H1 (cell line): ENCODE measurements at regions not wholly inside any gene's neighbourhood (a gene's known extent, or its start where the extent isn't known, plus 50 kb on each side); places are given as distances from the start of the nearest gene placed in this dataset.

Experiments
- CTCF ChIA-PET: fragments of 300-600 bp; sonication (Branson Sonifier 250); formaldehyde crosslinking; loops from one replicate; lab custom pipeline; 2021; ENCODE audit not compliant: partially characterized antibody; lab: Charles Lee
- POLR2A ChIA-PET: fragments of 300-600 bp; sonication (Branson Sonifier 250); formaldehyde crosslinking; loops from one replicate; lab custom pipeline; 2021; ENCODE audit warnings: inconsistent platforms; ENCODE audit not compliant: partially characterized antibody; lab: Charles Lee
- DNase-seq, 2 experiments: peaks; one replicate each; pipeline versions ENCODE4 v3.0.0 to v3.0.0-alpha.2; 2010 to 2022; ENCODE audit warnings: low spot score in 2 of 2, low read depth in 1 of 2, mixed read lengths in 1 of 2
- FAIRE-seq: peaks from 2 replicates; lab custom pipeline; 2011; peaks lifted over from hg19 to GRCh38; lab: Jason Lieb, UNC
- H2AFZ ChIP-seq: 2 replicates; pipeline ENCODE4 v1.8.1; 2012; ENCODE audit warnings: low read length, inconsistent platforms
- H2AK5ac ChIP-seq: 2 replicates; pipeline ENCODE4 v1.6.1; 2013; ENCODE audit warnings: low read depth, low read length
- H2BK120ac ChIP-seq: replicated peaks from 2 replicates; pipeline ENCODE3; 2013; ENCODE audit warnings: low read depth, low read length, inconsistent platforms
- H2BK12ac ChIP-seq: 2 replicates; pipeline ENCODE4 v1.6.1; 2013; ENCODE audit warnings: low read depth, low read length
- H2BK15ac ChIP-seq: 2 replicates; pipeline ENCODE4 v1.6.1; 2013; ENCODE audit warnings: low read length
- H2BK20ac ChIP-seq: 2 replicates; pipeline ENCODE4 v1.6.1; 2013; ENCODE audit warnings: low read length
- H2BK5ac ChIP-seq: 2 replicates; pipeline ENCODE4 v1.6.1; 2013; ENCODE audit warnings: low read depth, low read length
- H3K14ac ChIP-seq: 2 replicates; pipeline ENCODE4 v1.6.1; 2013; ENCODE audit warnings: inconsistent platforms; ENCODE audit not compliant: insufficient read length
- H3K18ac ChIP-seq: 2 replicates; pipeline ENCODE4 v1.6.1; 2013; ENCODE audit warnings: low read length; ENCODE audit errors: extremely low read depth
- H3K23ac ChIP-seq: 2 replicates; pipeline ENCODE4 v1.6.1; 2013; ENCODE audit warnings: inconsistent platforms; ENCODE audit not compliant: insufficient read length
- H3K23me2 ChIP-seq: 2 replicates; pipeline ENCODE4 v1.6.1; 2013; ENCODE audit warnings: low read depth, low read length
- H3K27ac ChIP-seq: 2 replicates; pipeline ENCODE4 v1.6.1; 2011; ENCODE audit warnings: low read depth, low read length, inconsistent platforms
- H3K27me3 ChIP-seq, 4 experiments: replicated peaks in 1 of 4; 1 replicate in 1 of 4; 2 replicates in 3 of 4; pipeline versions ENCODE4 v1.6.1 to v1.8.1; 2011 to 2013; ENCODE audit warnings: low read length in 3 of 4, mild to moderate bottlenecking in 3 of 4, inconsistent platforms in 2 of 4, mixed read lengths in 2 of 4, moderate library complexity in 1 of 4; ENCODE audit not compliant: control insufficient read depth in 3 of 4, insufficient read depth in 3 of 4; ENCODE audit errors: extremely low read depth in 1 of 4
- H3K36me3 ChIP-seq, 4 experiments: 2 replicates each; pipeline versions ENCODE4 v1.6.1 to v1.8.1; 2011 to 2013; ENCODE audit warnings: mild to moderate bottlenecking in 4 of 4, low read length in 3 of 4, moderate library complexity in 2 of 4, control low read depth in 1 of 4, inconsistent platforms in 1 of 4; ENCODE audit not compliant: insufficient read depth in 4 of 4, control insufficient read depth in 2 of 4
- H3K4ac ChIP-seq: replicated peaks from 2 replicates; pipeline ENCODE3; 2013; ENCODE audit warnings: low read length, low read depth, mixed read lengths, inconsistent platforms; ENCODE audit not compliant: insufficient read length
- H3K4me1 ChIP-seq, 4 experiments: replicated peaks in 1 of 4; 1 replicate in 1 of 4; 2 replicates in 3 of 4; pipeline versions ENCODE4 v1.6.1 to v1.8.1; 2011 to 2013; ENCODE audit warnings: low read length in 3 of 4, inconsistent platforms in 2 of 4, mixed read lengths in 1 of 4; ENCODE audit not compliant: insufficient read depth in 4 of 4, control insufficient read depth in 3 of 4
- H3K4me2 ChIP-seq, 2 experiments: 2 replicates each; pipeline versions ENCODE4 v1.6.1 to v1.8.1; 2011 to 2013; ENCODE audit warnings: low read depth in 2 of 2, low read length in 2 of 2, control low read depth in 1 of 2, inconsistent platforms in 1 of 2, mild to moderate bottlenecking in 1 of 2; ENCODE audit not compliant: insufficient read depth in 1 of 2
- H3K4me3 ChIP-seq, 4 experiments: fragments of 200-600, 300-600 bp in 1 of 4; sonication (generic), shearing (Covaris generic), sonication (Bioruptor Twin) in 1 of 4; 2 replicates each; pipeline versions ENCODE4 v1.5.1 to v1.8.1; 2011 to 2016; ENCODE audit warnings: low read length in 4 of 4, low read depth in 3 of 4, control low read depth in 2 of 4, inconsistent platforms in 2 of 4, mild to moderate bottlenecking in 2 of 4, mixed read lengths in 1 of 4, moderate library complexity in 1 of 4; ENCODE audit not compliant: insufficient read depth in 2 of 4; ENCODE audit errors: extremely low read depth in 1 of 4
- H3K56ac ChIP-seq: replicated peaks from 2 replicates; pipeline ENCODE3; 2013; ENCODE audit warnings: low read depth, mild to moderate bottlenecking, mixed read lengths, low read length, inconsistent platforms; ENCODE audit not compliant: insufficient read length
- H3K79me1 ChIP-seq: 2 replicates; pipeline ENCODE4 v1.6.1; 2013; ENCODE audit warnings: low read depth, low read length, control low read depth
- H3K79me2 ChIP-seq, 2 experiments: 2 replicates each; pipeline versions ENCODE4 v1.6.1 to v1.8.1; 2012 to 2013; ENCODE audit warnings: low read length in 2 of 2, mild to moderate bottlenecking in 2 of 2, inconsistent platforms in 1 of 2; ENCODE audit not compliant: insufficient read depth in 2 of 2, control insufficient read depth in 1 of 2
- H3K9ac ChIP-seq, 4 experiments: replicated peaks in 1 of 4; 1 replicate in 1 of 4; 2 replicates in 3 of 4; pipeline versions ENCODE4 v1.6.1 to v1.8.1; 2011 to 2013; ENCODE audit warnings: low read depth in 3 of 4, low read length in 3 of 4, control low read depth in 2 of 4, mild to moderate bottlenecking in 2 of 4, moderate library complexity in 2 of 4, inconsistent platforms in 1 of 4; ENCODE audit errors: extremely low read depth in 1 of 4
- H3K9me3 ChIP-seq, 2 experiments: 2 replicates each; pipeline versions ENCODE4 v1.6.1 to v1.8.1; 2012 to 2013; ENCODE audit warnings: mild to moderate bottlenecking in 2 of 2, moderate library complexity in 2 of 2, control low read depth in 1 of 2, inconsistent platforms in 1 of 2, low read depth in 1 of 2, low read length in 1 of 2, mixed read lengths in 1 of 2; ENCODE audit not compliant: insufficient read depth in 2 of 2
- H4K20me1 ChIP-seq, 2 experiments: replicated peaks in 1 of 2; 2 replicates each; pipeline versions ENCODE3 to v1.8.1; 2011 to 2013; ENCODE audit warnings: inconsistent platforms in 2 of 2, low read length in 2 of 2, mild to moderate bottlenecking in 1 of 2; ENCODE audit not compliant: insufficient read depth in 2 of 2, control insufficient read depth in 1 of 2
- H4K5ac ChIP-seq: 2 replicates; pipeline ENCODE4 v1.6.1; 2013; ENCODE audit warnings: low read length, low read depth, mixed read lengths, inconsistent platforms; ENCODE audit not compliant: insufficient read length
- H4K8ac ChIP-seq: 2 replicates; pipeline ENCODE4 v1.8.0; 2013; ENCODE audit warnings: mild to moderate bottlenecking, moderate library complexity, low read length, inconsistent platforms; ENCODE audit not compliant: insufficient read depth; ENCODE audit errors: extremely low read depth
- H4K91ac ChIP-seq: replicated peaks from 2 replicates; pipeline ENCODE3; 2013; ENCODE audit warnings: low read length, mixed read lengths, inconsistent platforms; ENCODE audit not compliant: insufficient read length
- SIX5 ChIP-seq: IDR thresholded peaks from 2 replicates; pipeline ENCODE4 v1.6.1; 2011; ENCODE audit warnings: mild to moderate bottlenecking, low read depth, low read length
- WGBS, 2 experiments: shearing (Covaris generic) in 1 of 2; methylation state at CpG; one replicate each; pipeline versions ENCODE4 v1.1.6 to v1.1.7; 2013 to 2015; ENCODE audit warnings: low lambda C conversion rate in 2 of 2, mixed read lengths in 2 of 2, inconsistent platforms in 1 of 2, low coverage in 1 of 2, missing lambda C conversion rate in 1 of 2; ENCODE audit not compliant: insufficient replicate concordance in 2 of 2, insufficient coverage in 1 of 2, insufficient read length in 1 of 2; ENCODE audit errors: extremely low coverage in 1 of 2, missing lambda C conversion rate in 1 of 2; 5-methylcytosine and 5-hydroxymethylcytosine counted together
- TF ChIP-seq, protein P1 (sequence below): IDR thresholded peaks from 2 replicates; pipeline ENCODE4 v1.6.1; 2012; ENCODE audit warnings: inconsistent platforms

DNA sequence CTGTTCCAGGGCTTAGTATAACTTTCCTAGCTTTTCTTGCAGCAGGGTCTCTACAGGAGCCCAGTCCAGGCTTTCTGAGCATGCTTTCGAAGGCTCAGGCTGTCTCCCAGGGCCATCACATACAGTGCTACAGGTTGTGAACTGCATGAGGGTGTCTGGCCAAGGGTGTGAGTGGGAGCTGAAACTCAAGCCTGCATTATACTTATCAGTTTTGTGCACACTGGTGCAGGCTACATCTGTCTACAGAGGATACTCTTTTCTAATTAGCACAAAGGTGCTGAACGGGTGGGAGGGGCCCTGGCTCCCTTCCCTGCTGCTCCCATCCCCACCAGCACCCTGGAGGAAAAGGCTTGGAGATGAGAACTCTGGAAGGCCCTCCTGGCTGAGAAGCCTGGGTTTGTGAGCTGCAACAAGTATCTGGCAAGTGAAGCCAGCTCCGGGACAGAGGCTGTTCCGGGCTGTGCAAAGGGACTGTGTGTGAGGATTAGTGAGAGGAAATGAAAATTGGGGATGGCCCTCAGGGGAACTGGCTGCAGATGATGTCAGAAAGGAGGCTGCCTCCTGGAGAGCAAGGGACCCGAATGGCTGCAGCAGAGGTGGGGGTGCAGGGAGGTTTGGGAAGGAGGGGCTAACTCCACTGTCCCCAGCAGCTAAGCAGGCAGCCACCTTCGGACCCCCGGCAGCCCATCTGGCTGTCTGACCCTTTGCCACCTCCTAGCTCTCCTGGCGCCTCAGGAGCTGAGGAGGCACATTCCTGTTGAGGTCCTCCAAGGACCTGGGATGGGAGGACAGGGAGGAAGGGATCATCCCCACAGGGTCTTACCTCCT, 68.5 kb downstream of the EFNB1 start:
- POLR2A ChIA-PET, result interaction anchor here (1.2 kb wide), 1 partner anchor 68 kb away, joined by 3 read pairs; the partner anchor contains the start of gene EFNB1
- Histone ChIP-seq H4K91ac (no peak overlapping the region), H3K23me2 (peaks cover 1% of the 10 kb centered on the region; the same call in 1 of the 2 replicates), H4K8ac (no peak overlapping the region), H3K9ac (no peak overlapping the region), H2AK5ac (no peak overlapping the region), H3K79me1 (no peaks in the 10 kb centered on the region), H3K27me3 (peaks cover 2 to 20% (median 16%) of the 10 kb centered on the region in 4 experiments; a peak in 5 of 7 replicates), H4K20me1 (no peaks in the 10 kb centered on the region), H3K27ac (no peak overlapping the region), H3K14ac (no peak overlapping the region), H3K18ac (no peak overlapping the region), H2BK12ac (no peak overlapping the region), H2BK5ac (no peak overlapping the region), H3K4me3 (no peak overlapping the region), H2BK20ac (no peak overlapping the region), H3K9me3 (no peaks in the 10 kb centered on the region)
- WGBS, 2 experiments, result 87% methylated on average over 7 of the region's 8 CpGs; no CpG with 5 or more reads in 1 of the 2 experiments
- no peak for TF ChIP-seq SIX5
- TF ChIP-seq, protein P1, sequence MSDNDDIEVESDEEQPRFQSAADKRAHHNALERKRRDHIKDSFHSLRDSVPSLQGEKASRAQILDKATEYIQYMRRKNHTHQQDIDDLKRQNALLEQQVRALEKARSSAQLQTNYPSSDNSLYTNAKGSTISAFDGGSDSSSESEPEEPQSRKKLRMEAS, result no peak
- TF ChIP-seq, all 59 proteins: peak for 0
- no peak overlapping the region for H3K56ac ChIP-seq
- H2AFZ ChIP-seq, result no peak overlapping the region
- DNase-seq (no peak), FAIRE-seq (no peak)
- H2BK15ac ChIP-seq, result no peak overlapping the region
- no peaks in the 10 kb centered on the region for H3K36me3 ChIP-seq
- no peak overlapping the region for H3K4me2 ChIP-seq
- H4K5ac ChIP-seq, result no peak overlapping the region
- H3K79me2 ChIP-seq, result no peaks in the 10 kb centered on the region
- no peak overlapping the region for H3K4ac ChIP-seq
- no peak overlapping the region for H2BK120ac ChIP-seq
- H3K4me1 ChIP-seq, result peaks cover 0 to 17% (median 6%) of the 10 kb centered on the region in 4 experiments; a peak in 6 of 7 replicates
- CTCF ChIA-PET, result interaction anchor here (1.0 to 2.0 kb wide), 3 partner anchors 69 to 124 kb away, joined by 3 to 5 read pairs (median 3); no protein-coding TSS in a partner anchor
- no peak overlapping the region for H3K23ac ChIP-seq
